Sciatic nerve (tissue), 2 donors: ENCODE measurements at regions not wholly inside any gene's neighbourhood (a gene's known extent, or its start where the extent isn't known, plus 50 kb on each side); places are given as distances from the start of the nearest gene placed in this dataset.
"Not testable (repeated sequence)": the region's sequence is repeated elsewhere in the genome, so short reads cannot be mapped to it uniquely, and the experiment has no call there.

Source experiments
- ATAC-seq: fragments of 200-7000 bp; cut with Tn5 transposase; one replicate; pipeline ENCODE4 v1.9.1; 2020; ENCODE audit warnings: mild to moderate bottlenecking, moderate library complexity
- DNase-seq: peaks from one replicate; pipeline ENCODE4 v3.0.0-alpha.2; 2020; ENCODE audit warnings: low spot score
- intact Hi-C: fragments of 100-400 bp; cut with DNase I; formaldehyde crosslinking; loops from one replicate; pipeline ENCODE4 v1.14.2; 2022
- donor health status: DM: no; HTN: no; CAD: no.
- donor health status: DM: no; HTN: no; CAD: no.

GRCh38 chr2:77823028-77823427 lies 300.9 kb upstream of the LRRTM4 start:
- intact Hi-C loops = no loop called here
- DNase-seq (no peak), ATAC-seq (no peak)

GRCh38 chr2:77831060-77831459 lies 308.9 kb upstream of the LRRTM4 start:
- DNase-seq = no peak
- intact Hi-C loops = no loop called here

GRCh38 chr2:77831471-77831870 lies 309.3 kb upstream of the LRRTM4 start:
- ATAC-seq = no peak
- intact Hi-C loops = no loop called here
- DNase-seq = no peak

More at GRCh38 chr2:77831060-77831459, 308.9 kb upstream of the LRRTM4 start:
- no peak for ATAC-seq

GRCh38 chr2:77831898-77832297 lies 309.7 kb upstream of the LRRTM4 start:
- DNase-seq (no peak), ATAC-seq (no peak)
- intact Hi-C loops = no loop called here

GRCh38 chr2:77834360-77835002 lies 312.3 kb upstream of the LRRTM4 start:
- no peak for DNase-seq
- intact Hi-C loops = no loop called here
- no peak for ATAC-seq

- intact Hi-C loops = no loop called here
- ATAC-seq (no peak), DNase-seq (no peak)
These were observed 316.3 kb upstream of the LRRTM4 start for GRCh38 chr2:77838441-77838840.

GRCh38 chr2:77839102-77839501 lies 316.9 kb upstream of the LRRTM4 start:
- intact Hi-C loops = no loop called here
- ATAC-seq = no peak

GRCh38 chr2:77862120-77862519 lies 339.9 kb upstream of the LRRTM4 start:
- intact Hi-C loops = no loop called here
- DNase-seq (no peak), ATAC-seq (no peak)

More at GRCh38 chr2:77839102-77839501, 316.9 kb upstream of the LRRTM4 start:
- DNase-seq = no peak

- intact Hi-C loops = no loop called here
- DNase-seq (no peak), ATAC-seq (no peak)
These were observed 342.2 kb upstream of the LRRTM4 start for GRCh38 chr2:77864426-77864825.

GRCh38 chr2:77866661-77867060 lies 344.5 kb upstream of the LRRTM4 start:
- ATAC-seq (no peak), DNase-seq (no peak)
- intact Hi-C loops = no loop called here

- DNase-seq (no peak), ATAC-seq (no peak)
- intact Hi-C loops = no loop called here
These were observed 345.0 kb upstream of the LRRTM4 start for GRCh38 chr2:77867146-77867545.

- DNase-seq (no peak), ATAC-seq (no peak)
- intact Hi-C loops = no loop called here
These were observed 351.3 kb upstream of the LRRTM4 start for GRCh38 chr2:77873506-77873905.

GRCh38 chr2:77900211-77900610 lies 378.0 kb upstream of the LRRTM4 start:
- DNase-seq, ATAC-seq, intact Hi-C loops: not testable (repeated sequence)

GRCh38 chr2:77910136-77910535 lies 388.0 kb upstream of the LRRTM4 start:
- DNase-seq = no peak
- no peak for ATAC-seq
- intact Hi-C loops = no loop called here

GRCh38 chr2:77920838-77921366 lies 398.7 kb upstream of the LRRTM4 start:
- intact Hi-C loops = no loop called here
- DNase-seq (no peak), ATAC-seq (no peak)

- ATAC-seq = no peak
- intact Hi-C loops = no loop called here
- no peak for DNase-seq
These were observed 400.4 kb upstream of the LRRTM4 start for GRCh38 chr2:77922567-77922966.

GRCh38 chr2:77937366-77937765 lies 415.2 kb upstream of the LRRTM4 start:
- ATAC-seq (no peak), DNase-seq (no peak)
- intact Hi-C loops = no loop called here

- ATAC-seq = no peak
- intact Hi-C loops = no loop called here
- no peak for DNase-seq
These were observed 416.3 kb upstream of the LRRTM4 start for GRCh38 chr2:77938462-77938861.

- ATAC-seq (no peak), DNase-seq (no peak)
- intact Hi-C loops = no loop called here
These were observed 417.2 kb upstream of the LRRTM4 start for GRCh38 chr2:77939370-77939769.

- ATAC-seq (no peak), DNase-seq (no peak)
- intact Hi-C loops = no loop called here
These were observed 417.6 kb upstream of the LRRTM4 start for GRCh38 chr2:77939801-77940200.

GRCh38 chr2:77954931-77955330 lies 432.8 kb upstream of the LRRTM4 start:
- intact Hi-C loops = no loop called here
- DNase-seq = no peak
- no peak for ATAC-seq
